ENCODE measurements at regions not wholly inside any gene's neighbourhood (a gene's known extent, or its start where the extent isn't known, plus 50 kb on each side); places are given as distances from the start of the nearest gene placed in this dataset.
"Not testable (repeated sequence)": the region's sequence is repeated elsewhere in the genome, so short reads cannot be mapped to it uniquely, and the experiment has no call there.

DNA sequence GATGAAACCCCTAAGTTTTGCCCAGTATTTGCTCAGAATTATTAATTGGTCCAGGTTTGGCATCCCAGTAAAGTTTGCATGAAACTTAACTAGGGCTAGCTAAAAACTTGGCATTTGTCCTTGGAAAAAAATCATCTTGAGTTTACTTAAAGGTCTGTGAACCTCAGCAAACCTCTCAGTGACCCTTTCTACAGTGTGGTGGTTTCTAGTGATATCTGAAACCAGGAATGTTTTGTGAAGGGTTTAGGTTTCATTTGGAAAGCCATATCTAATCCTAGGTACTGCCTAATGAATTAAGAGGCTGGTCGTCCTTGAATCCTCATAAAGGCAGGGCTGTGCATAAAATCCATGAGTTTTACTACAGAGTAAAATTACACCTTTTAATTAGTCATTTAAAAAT is 218.5 kb upstream of the ANKRD50 start:
- H3K4me3 ChIP-seq (replicated peaks; ENCODE audit: low read depth, low read length), result no peak overlapping the region
- no peaks in the 10 kb centered on the region for H3K36me3 ChIP-seq (ENCODE audit: control insufficient read depth, insufficient read depth, low read length)
- H3K27me3 ChIP-seq (replicated peaks; ENCODE audit: control insufficient read depth, insufficient read depth, low read length), result no peaks in the 10 kb centered on the region
- TF ChIP-seq, protein P1, sequence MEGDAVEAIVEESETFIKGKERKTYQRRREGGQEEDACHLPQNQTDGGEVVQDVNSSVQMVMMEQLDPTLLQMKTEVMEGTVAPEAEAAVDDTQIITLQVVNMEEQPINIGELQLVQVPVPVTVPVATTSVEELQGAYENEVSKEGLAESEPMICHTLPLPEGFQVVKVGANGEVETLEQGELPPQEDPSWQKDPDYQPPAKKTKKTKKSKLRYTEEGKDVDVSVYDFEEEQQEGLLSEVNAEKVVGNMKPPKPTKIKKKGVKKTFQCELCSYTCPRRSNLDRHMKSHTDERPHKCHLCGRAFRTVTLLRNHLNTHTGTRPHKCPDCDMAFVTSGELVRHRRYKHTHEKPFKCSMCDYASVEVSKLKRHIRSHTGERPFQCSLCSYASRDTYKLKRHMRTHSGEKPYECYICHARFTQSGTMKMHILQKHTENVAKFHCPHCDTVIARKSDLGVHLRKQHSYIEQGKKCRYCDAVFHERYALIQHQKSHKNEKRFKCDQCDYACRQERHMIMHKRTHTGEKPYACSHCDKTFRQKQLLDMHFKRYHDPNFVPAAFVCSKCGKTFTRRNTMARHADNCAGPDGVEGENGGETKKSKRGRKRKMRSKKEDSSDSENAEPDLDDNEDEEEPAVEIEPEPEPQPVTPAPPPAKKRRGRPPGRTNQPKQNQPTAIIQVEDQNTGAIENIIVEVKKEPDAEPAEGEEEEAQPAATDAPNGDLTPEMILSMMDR (IDR thresholded peaks at IDR 0.05; ENCODE audit: insufficient read depth, low read length, poor library complexity, severe bottlenecking), result no peak
- DNase-seq (ENCODE audit: extremely low read depth, insufficient read length), result no peak

GRCh38 chr4:124922748-124923147 is 210.2 kb upstream of the ANKRD50 start:
- not testable (repeated sequence) for H3K4me3 ChIP-seq (replicated peaks; ENCODE audit: low read depth, low read length); H3K36me3 ChIP-seq (ENCODE audit: control insufficient read depth, insufficient read depth, low read length); DNase-seq (ENCODE audit: extremely low read depth, insufficient read length); H3K27me3 ChIP-seq (replicated peaks; ENCODE audit: control insufficient read depth, insufficient read depth, low read length)

GRCh38 chr4:124918559-124919122 is 206.1 kb upstream of the ANKRD50 start:
- H3K27me3 ChIP-seq (replicated peaks; ENCODE audit: control insufficient read depth, insufficient read depth, low read length), result no peaks in the 10 kb centered on the region

DNA sequence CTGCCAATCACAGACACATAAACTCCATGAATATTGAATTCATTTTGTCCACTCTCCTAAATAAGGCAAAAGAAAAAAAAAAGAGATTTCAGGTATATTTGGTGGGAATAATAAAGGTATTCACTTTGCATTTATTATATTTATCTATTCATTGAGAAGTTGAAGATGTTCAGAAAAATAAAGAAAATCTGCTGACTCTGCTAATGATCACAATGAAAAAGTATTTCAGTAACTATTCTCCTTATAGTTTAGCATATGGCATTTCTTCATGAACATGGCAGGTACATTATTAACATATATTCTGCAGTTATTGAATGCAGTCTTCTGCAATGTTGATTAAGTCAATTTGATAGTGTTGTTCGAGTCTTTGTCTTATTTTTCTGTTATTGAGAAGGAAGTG is 202.5 kb upstream of the ANKRD50 start:
- TF ChIP-seq, protein P1 (IDR thresholded peaks at IDR 0.05; ENCODE audit: insufficient read depth, low read length, poor library complexity, severe bottlenecking), result no peak
- Histone ChIP-seq H3K36me3 (ENCODE audit: control insufficient read depth, insufficient read depth, low read length) (no peaks in the 10 kb centered on the region), H3K27me3 (replicated peaks; ENCODE audit: control insufficient read depth, insufficient read depth, low read length) (no peaks in the 10 kb centered on the region), H3K4me3 (replicated peaks; ENCODE audit: low read depth, low read length) (no peak overlapping the region)
- no peak for DNase-seq (ENCODE audit: extremely low read depth, insufficient read length)

More at GRCh38 chr4:124918559-124919122, 206.1 kb upstream of the ANKRD50 start:
- Histone ChIP-seq H3K36me3 (ENCODE audit: control insufficient read depth, insufficient read depth, low read length) (no peaks in the 10 kb centered on the region), H3K4me3 (replicated peaks; ENCODE audit: low read depth, low read length) (no peak overlapping the region)
- TF ChIP-seq, protein P1 (IDR thresholded peaks at IDR 0.05; ENCODE audit: insufficient read depth, low read length, poor library complexity, severe bottlenecking), result no peak
- no peak for DNase-seq (ENCODE audit: extremely low read depth, insufficient read length)

- TF ChIP-seq, protein P1 (IDR thresholded peaks at IDR 0.05; ENCODE audit: insufficient read depth, low read length, poor library complexity, severe bottlenecking), result peak; percentile 13
- H3K27me3 ChIP-seq (replicated peaks; ENCODE audit: control insufficient read depth, insufficient read depth, low read length), result no peaks in the 10 kb centered on the region
- no peaks in the 10 kb centered on the region for H3K36me3 ChIP-seq (ENCODE audit: control insufficient read depth, insufficient read depth, low read length)
- no peak for DNase-seq (ENCODE audit: extremely low read depth, insufficient read length)
- H3K4me3 ChIP-seq (replicated peaks; ENCODE audit: low read depth, low read length), result no peak overlapping the region
Measured at GRCh38 chr4:124913237-124913636, 200.7 kb upstream of the ANKRD50 start.

- Histone ChIP-seq H3K27me3 (replicated peaks; ENCODE audit: control insufficient read depth, insufficient read depth, low read length) (no peaks in the 10 kb centered on the region), H3K4me3 (replicated peaks; ENCODE audit: low read depth, low read length) (no peak overlapping the region), H3K36me3 (ENCODE audit: control insufficient read depth, insufficient read depth, low read length) (no peaks in the 10 kb centered on the region)
- DNase-seq (ENCODE audit: extremely low read depth, insufficient read length), result no peak
- TF ChIP-seq, protein P1 (IDR thresholded peaks at IDR 0.05; ENCODE audit: insufficient read depth, low read length, poor library complexity, severe bottlenecking), result no peak
Measured at GRCh38 chr4:124910327-124910726, 197.8 kb upstream of the ANKRD50 start.
